ENCODE measurements at regions not wholly inside any gene's neighbourhood (a gene's known extent, or its start where the extent isn't known, plus 50 kb on each side); places are given as distances from the start of the nearest gene placed in this dataset.

DNA sequence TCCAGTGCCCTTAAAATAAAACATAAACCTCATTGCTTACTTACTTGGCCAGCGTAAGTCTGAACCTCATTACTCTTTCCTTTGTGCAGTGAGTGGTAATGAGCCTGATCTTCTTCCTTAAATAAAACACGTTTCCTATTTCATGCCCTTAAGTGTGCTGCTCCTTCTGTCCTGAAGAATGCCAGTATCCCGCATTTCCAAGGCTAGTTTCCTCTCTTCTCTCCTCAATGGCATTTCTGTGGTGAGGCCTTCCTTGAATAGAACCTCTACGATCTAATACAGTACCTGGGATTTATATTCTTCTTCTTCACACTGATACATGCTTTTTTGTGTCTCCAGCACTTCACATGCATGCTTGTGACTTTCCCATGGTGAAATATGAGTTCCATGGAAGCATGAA, 523.4 kb upstream of the CDH4 start:
- ChIA-PET POLR2A (no interaction called here), CTCF (no interaction called here)
- Mint-ChIP-seq H3K4me1 (ENCODE audit: low read depth) (no peaks in the 10 kb centered on the region), H3K4me3 (no peak overlapping the region), H3K27ac (no peak overlapping the region), H3K9me3 (peaks cover 5% of the 10 kb centered on the region), H3K36me3 (ENCODE audit: low read depth) (no peaks in the 10 kb centered on the region), H3K27me3 (no peaks in the 10 kb centered on the region)
- intact Hi-C loops (cut with micrococcal nuclease), result no loop called here
- TF ChIP-seq, protein P1, sequence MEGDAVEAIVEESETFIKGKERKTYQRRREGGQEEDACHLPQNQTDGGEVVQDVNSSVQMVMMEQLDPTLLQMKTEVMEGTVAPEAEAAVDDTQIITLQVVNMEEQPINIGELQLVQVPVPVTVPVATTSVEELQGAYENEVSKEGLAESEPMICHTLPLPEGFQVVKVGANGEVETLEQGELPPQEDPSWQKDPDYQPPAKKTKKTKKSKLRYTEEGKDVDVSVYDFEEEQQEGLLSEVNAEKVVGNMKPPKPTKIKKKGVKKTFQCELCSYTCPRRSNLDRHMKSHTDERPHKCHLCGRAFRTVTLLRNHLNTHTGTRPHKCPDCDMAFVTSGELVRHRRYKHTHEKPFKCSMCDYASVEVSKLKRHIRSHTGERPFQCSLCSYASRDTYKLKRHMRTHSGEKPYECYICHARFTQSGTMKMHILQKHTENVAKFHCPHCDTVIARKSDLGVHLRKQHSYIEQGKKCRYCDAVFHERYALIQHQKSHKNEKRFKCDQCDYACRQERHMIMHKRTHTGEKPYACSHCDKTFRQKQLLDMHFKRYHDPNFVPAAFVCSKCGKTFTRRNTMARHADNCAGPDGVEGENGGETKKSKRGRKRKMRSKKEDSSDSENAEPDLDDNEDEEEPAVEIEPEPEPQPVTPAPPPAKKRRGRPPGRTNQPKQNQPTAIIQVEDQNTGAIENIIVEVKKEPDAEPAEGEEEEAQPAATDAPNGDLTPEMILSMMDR (IDR thresholded peaks at IDR 0.05), result no peak
- ATAC-seq, result no peak
- no peak for DNase-seq

DNA sequence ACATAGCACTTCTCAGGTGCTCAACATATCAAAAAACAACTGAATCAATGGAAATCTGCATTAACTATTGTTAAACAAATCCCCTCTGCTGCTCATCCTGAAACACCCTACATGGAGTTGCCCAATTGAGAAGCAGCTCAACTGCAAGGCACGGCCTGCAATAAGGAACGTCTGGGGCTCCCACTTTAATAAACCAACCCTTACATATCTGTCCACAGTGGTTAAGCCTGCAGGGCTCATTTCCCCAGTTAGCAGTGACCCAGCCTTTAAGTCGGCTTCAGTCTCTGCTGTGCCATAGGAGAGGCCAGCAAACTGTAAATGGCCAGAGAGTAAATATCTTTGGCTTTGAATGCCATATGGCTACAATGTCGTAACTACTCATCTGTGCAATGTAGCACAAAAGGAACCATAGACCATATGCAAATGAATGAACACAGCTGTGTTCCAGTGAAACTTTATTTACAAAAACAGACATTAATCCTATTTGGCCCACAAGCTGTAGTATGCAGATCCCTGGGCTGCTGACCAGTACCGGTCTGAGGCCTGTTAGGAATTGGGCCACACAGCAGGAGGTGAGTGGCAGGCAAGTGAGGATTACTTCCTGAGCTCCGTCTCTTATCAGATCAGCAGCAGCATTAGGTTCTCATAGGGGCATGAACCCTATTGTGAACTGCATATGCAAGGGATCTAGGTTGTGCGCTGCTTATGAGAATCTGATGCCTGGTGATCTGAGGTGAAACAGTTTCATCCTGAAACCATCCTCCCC, 522.7 kb upstream of the CDH4 start:
- Mint-ChIP-seq H3K9me3 (peaks cover 5% of the 10 kb centered on the region), H3K4me1 (ENCODE audit: low read depth) (no peaks in the 10 kb centered on the region), H3K36me3 (ENCODE audit: low read depth) (no peaks in the 10 kb centered on the region), H3K27me3 (no peaks in the 10 kb centered on the region), H3K27ac (no peak overlapping the region), H3K4me3 (no peak overlapping the region)
- ATAC-seq (no peak), DNase-seq (no peak)
- TF ChIP-seq, protein P1 (IDR thresholded peaks at IDR 0.05), result no peak
- ChIA-PET POLR2A (no interaction called here), CTCF (no interaction called here)
- intact Hi-C loops (cut with micrococcal nuclease), result no loop called here

DNA sequence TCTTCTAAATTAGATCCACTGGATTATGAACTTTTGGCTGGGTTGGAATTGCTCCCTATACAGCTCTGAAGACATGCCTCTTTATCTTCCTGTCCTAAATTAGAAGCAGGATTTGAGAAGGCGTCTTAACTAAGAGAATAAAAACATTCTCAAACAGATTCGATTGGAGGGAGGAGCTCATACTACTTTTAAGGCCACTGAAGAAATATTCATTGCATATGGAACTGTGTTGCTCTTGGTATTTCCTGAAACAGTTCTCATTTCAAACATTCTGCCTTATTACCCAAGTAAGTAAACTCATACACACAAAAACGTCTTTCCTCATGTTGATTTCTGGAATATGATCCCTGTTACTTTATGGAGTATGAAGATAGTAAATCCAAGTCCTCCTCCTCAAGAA, 519.7 kb upstream of the CDH4 start:
- Mint-ChIP-seq H3K36me3 (ENCODE audit: low read depth) (no peaks in the 10 kb centered on the region), H3K27me3 (no peaks in the 10 kb centered on the region), H3K27ac (no peak overlapping the region), H3K9me3 (peaks cover 1% of the 10 kb centered on the region), H3K4me1 (ENCODE audit: low read depth) (no peaks in the 10 kb centered on the region), H3K4me3 (no peak overlapping the region)
- ATAC-seq, result no peak
- CTCF ChIA-PET, result no interaction called here
- TF ChIP-seq, protein P1 (IDR thresholded peaks at IDR 0.05), result no peak
- POLR2A ChIA-PET, result no interaction called here
- intact Hi-C loops (cut with micrococcal nuclease), result no loop called here
- no peak for DNase-seq

DNA sequence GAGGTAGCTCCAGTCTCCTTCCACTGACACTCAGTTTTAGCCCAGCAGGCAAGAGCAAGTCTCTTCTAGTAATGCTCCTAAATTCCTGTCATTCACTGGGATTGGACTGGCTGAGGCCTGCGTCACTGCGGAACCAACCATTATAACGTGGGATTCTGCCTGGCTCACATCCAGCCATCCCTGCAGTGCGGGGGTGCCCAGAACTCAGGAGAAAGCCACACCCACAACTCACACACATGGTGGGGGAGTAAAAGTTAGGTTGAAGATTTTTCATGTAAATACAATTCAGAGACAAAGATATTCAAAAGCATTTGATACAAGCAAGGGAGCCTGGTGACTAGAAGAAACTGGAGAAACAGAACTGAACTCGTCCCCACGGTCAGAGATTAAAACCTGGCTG, 504.0 kb upstream of the CDH4 start:
- POLR2A ChIA-PET, result no interaction called here
- no peak for DNase-seq
- H3K27ac Mint-ChIP-seq, result no peak overlapping the region
- no peak overlapping the region for H3K4me3 Mint-ChIP-seq
- intact Hi-C loops (cut with micrococcal nuclease), result no loop called here
- no peaks in the 10 kb centered on the region for H3K36me3 Mint-ChIP-seq (ENCODE audit: low read depth)
- H3K9me3 Mint-ChIP-seq, result no peaks in the 10 kb centered on the region
- H3K27me3 Mint-ChIP-seq, result peaks cover 5% of the 10 kb centered on the region
- TF ChIP-seq, protein P1 (IDR thresholded peaks at IDR 0.05), result no peak
- CTCF ChIA-PET, result no interaction called here
- no peak for ATAC-seq
- H3K4me1 Mint-ChIP-seq (ENCODE audit: low read depth), result no peaks in the 10 kb centered on the region

DNA sequence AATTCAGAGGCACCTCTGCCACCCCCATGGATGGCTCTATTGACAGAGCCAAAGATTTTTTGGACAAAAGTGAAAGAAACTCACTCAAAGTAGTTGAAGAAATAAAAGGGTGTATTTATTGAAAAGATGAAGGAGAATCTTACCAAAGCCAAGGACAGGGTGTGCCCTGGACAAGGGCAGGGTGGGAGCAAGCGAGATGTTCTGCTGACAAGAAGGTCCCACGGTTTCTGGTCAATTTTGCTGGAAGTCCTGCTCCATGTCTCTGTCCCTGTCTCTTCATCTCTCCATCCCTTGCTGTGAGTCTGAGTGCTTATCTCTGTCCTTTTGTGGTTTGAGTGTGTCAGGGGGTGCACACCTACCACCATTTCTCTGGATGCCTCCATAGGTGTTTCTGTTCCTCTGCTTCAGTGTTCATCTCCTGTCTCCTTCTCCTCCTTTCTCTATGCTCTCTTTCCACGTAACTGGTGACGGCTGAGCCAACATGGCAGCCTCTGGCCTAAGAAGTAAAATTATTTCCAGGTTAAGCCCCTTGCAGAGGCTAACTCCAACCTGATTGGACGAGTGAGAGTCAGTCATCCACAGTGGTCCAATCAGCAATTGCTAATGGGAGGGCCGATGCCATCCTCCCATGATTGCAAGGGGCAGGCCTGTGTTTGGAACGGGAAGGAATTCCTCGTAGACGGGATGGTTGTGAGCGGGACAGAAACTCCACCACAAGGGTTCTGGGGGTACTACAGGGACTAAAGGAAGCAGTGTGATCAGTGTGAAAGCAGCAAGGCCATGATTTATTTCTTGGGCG, 502.1 kb upstream of the CDH4 start:
- Mint-ChIP-seq H3K4me1 (ENCODE audit: low read depth) (no peaks in the 10 kb centered on the region), H3K36me3 (ENCODE audit: low read depth) (no peaks in the 10 kb centered on the region), H3K27ac (no peak overlapping the region), H3K9me3 (no peaks in the 10 kb centered on the region), H3K4me3 (no peak overlapping the region), H3K27me3 (peaks cover 5% of the 10 kb centered on the region)
- CTCF ChIA-PET, result no interaction called here
- POLR2A ChIA-PET, result interaction anchor here (0.8 kb wide), 1 partner anchor 18 kb away, joined by 3 read pairs; no protein-coding TSS in a partner anchor
- no peak for ATAC-seq
- TF ChIP-seq, protein P1 (IDR thresholded peaks at IDR 0.05), result no peak
- intact Hi-C loops (cut with micrococcal nuclease), result no loop called here
- DNase-seq, result no peak

All from activated CD8-positive, alpha-beta T cell treated with anti-CD3 and anti-CD28 coated beads for 36 hours (primary cell).